ENCODE measurements at regions not wholly inside any gene's neighbourhood (a gene's known extent, or its start where the extent isn't known, plus 50 kb on each side); places are given as distances from the start of the nearest gene placed in this dataset.

DNA sequence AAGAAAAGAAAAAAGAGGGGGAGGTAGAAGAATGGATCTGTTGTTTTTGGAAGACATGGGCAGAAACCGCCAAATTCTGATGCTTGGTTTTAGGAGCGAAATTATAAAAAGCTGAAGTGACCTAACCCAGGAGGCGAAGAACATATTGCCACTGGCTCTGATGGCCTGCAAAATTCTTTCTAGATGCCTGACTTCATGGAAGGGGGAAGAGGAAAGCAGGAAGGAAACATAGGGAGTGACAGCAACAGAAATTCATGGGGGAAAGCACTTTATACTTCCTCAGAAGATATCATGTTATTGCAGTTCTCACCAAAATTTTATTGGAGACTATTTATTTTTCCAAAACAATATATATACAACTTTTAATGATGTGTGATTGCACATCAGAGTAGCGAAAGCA is 213.5 kb downstream of the DLEU7 start:
- intact Hi-C loops (cut with DNase I), result no loop called here
- Histone ChIP-seq H3K36me3 (no peaks in the 10 kb centered on the region), H3K27me3 (no peaks in the 10 kb centered on the region), H3K27ac (no peak overlapping the region), H3K4me1 (no peaks in the 10 kb centered on the region), H3K9me3 (no peaks in the 10 kb centered on the region), H3K4me3 (no peak overlapping the region)
- TF ChIP-seq CTCF (IDR thresholded peaks at IDR 0.05), result no peak
- no peak for DNase-seq (ENCODE audit: low spot score in 2 of 2)

GRCh38 chr13:50631041-50631440 is 212.5 kb downstream of the DLEU7 start:
- no peak for TF ChIP-seq CTCF (IDR thresholded peaks at IDR 0.05)
- Histone ChIP-seq H3K9me3 (no peaks in the 10 kb centered on the region), H3K27ac (no peak overlapping the region), H3K36me3 (no peaks in the 10 kb centered on the region), H3K4me1 (no peaks in the 10 kb centered on the region), H3K4me3 (no peak overlapping the region), H3K27me3 (no peaks in the 10 kb centered on the region)
- intact Hi-C loops (cut with DNase I), result no loop called here
- no peak for DNase-seq (ENCODE audit: low spot score in 2 of 2)

- DNase-seq (ENCODE audit: low spot score in 2 of 2), result no peak
- Histone ChIP-seq H3K27ac (no peak overlapping the region), H3K4me1 (no peaks in the 10 kb centered on the region), H3K4me3 (no peak overlapping the region), H3K27me3 (no peaks in the 10 kb centered on the region), H3K36me3 (no peaks in the 10 kb centered on the region), H3K9me3 (no peaks in the 10 kb centered on the region)
- TF ChIP-seq CTCF (IDR thresholded peaks at IDR 0.05), result no peak
- intact Hi-C loops (cut with DNase I), result no loop called here
These were observed 209.2 kb downstream of the DLEU7 start for GRCh38 chr13:50634339-50634738.

DNA sequence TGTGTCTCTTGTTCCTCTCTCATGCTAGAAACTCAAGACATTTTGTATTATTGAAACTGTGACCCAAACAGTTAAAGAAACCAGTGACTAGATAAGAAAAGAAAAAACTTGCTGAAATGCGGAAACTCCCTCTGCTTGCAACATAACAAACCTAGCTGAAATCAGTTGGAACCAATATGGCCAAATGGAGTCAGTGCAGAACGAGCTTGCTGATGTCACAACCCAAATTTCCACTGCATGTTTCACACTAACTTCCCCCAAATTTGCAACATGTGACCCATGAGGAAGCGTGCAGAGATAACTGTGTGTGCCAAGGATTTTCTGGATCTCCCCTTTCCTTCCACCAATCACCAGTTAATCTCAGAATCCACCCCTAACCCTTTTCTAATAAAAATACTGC is 208.0 kb downstream of the DLEU7 start:
- Histone ChIP-seq H3K9me3 (no peaks in the 10 kb centered on the region), H3K27me3 (no peaks in the 10 kb centered on the region), H3K27ac (peak overlapping the region in 1 of 2 donors; percentile 27), H3K4me3 (no peak overlapping the region), H3K4me1 (no peaks in the 10 kb centered on the region), H3K36me3 (no peaks in the 10 kb centered on the region)
- no peak for TF ChIP-seq CTCF (IDR thresholded peaks at IDR 0.05)
- intact Hi-C loops (cut with DNase I), result no loop called here
- peak; percentile 14 to 73 for DNase-seq (ENCODE audit: low spot score in 2 of 2)

DNA sequence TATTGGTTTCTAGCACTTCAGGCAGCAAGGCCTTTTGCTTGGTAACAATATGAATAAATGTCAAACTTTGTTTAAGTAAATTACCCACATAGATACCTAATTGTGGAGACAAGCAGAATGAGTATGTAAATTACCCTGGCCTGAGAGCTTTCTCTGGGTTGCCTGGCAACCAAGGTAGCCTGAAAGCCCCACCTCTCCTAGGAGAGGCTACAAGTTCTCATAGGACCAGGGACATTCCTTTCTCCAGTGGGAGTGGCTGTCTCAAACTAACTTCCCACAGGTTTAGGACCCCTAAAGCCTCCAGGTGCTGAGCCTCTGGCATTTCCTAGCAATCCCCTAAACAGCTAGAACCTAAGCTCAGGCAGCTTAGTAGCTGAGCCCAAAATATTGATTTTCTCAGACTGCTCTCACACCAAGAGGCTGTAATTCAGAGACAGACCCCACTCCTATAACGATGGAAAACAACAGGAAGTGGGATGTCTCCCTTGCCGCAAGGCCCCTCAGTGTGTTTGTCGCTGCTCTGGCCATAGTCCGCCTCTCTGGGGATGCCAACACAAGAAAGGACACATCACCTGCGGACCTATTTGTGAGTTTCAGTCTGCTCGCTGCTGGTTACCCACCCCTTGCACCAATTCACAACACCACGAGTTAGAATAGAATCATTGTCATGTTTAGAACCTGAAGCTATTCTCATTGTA is 207.3 kb downstream of the DLEU7 start:
- no peak for TF ChIP-seq CTCF (IDR thresholded peaks at IDR 0.05)
- no peaks in the 10 kb centered on the region for H3K9me3 ChIP-seq
- intact Hi-C loops (cut with DNase I), result no loop called here
- H3K27me3 ChIP-seq, result no peaks in the 10 kb centered on the region
- no peak overlapping the region for H3K4me3 ChIP-seq
- DNase-seq (ENCODE audit: low spot score in 2 of 2), result no peak
- H3K36me3 ChIP-seq, result no peaks in the 10 kb centered on the region
- no peaks in the 10 kb centered on the region for H3K4me1 ChIP-seq
- H3K27ac ChIP-seq, result peak overlapping the region; percentile 11 to 27

GRCh38 chr13:50643060-50643459 is 200.4 kb downstream of the DLEU7 start:
- no peak for TF ChIP-seq CTCF (IDR thresholded peaks at IDR 0.05)
- no peaks in the 10 kb centered on the region for H3K36me3 ChIP-seq
- no peak for DNase-seq (ENCODE audit: low spot score in 2 of 2)
- no peaks in the 10 kb centered on the region for H3K4me1 ChIP-seq
- H3K27me3 ChIP-seq, result no peaks in the 10 kb centered on the region
- intact Hi-C loops (cut with DNase I), result no loop called here
- no peaks in the 10 kb centered on the region for H3K9me3 ChIP-seq
- H3K27ac ChIP-seq, result no peak overlapping the region
- H3K4me3 ChIP-seq, result no peak overlapping the region
